ENCODE measurements at regions not wholly inside any gene's neighbourhood (a gene's known extent, or its start where the extent isn't known, plus 50 kb on each side); places are given as distances from the start of the nearest gene placed in this dataset.

DNA sequence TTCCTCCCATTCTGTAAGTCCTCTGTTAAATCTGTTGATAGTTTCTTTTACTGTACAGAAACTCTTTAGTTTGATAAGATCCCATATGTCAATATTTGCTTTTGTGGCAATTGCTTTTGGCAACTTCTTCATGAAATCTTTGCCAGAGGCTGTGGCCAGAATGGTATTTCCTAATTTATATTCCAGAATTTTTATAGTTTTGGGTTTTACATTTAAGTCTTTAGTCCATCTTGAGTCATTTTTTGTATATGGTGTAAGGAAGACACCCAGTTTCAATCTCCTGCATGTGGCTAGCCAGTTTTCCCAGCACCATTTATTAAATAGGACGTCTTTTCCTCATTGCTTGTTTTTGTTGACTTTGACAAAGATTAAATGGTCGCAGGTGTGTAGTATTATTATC, 372.4 kb upstream of the CADM2 start:
- TF ChIP-seq, protein P1, sequence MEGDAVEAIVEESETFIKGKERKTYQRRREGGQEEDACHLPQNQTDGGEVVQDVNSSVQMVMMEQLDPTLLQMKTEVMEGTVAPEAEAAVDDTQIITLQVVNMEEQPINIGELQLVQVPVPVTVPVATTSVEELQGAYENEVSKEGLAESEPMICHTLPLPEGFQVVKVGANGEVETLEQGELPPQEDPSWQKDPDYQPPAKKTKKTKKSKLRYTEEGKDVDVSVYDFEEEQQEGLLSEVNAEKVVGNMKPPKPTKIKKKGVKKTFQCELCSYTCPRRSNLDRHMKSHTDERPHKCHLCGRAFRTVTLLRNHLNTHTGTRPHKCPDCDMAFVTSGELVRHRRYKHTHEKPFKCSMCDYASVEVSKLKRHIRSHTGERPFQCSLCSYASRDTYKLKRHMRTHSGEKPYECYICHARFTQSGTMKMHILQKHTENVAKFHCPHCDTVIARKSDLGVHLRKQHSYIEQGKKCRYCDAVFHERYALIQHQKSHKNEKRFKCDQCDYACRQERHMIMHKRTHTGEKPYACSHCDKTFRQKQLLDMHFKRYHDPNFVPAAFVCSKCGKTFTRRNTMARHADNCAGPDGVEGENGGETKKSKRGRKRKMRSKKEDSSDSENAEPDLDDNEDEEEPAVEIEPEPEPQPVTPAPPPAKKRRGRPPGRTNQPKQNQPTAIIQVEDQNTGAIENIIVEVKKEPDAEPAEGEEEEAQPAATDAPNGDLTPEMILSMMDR (IDR thresholded peaks at IDR 0.05; ENCODE audit: low read depth, low read length) = no peak
- no peak for TF ChIP-seq EZH2phosphoT487 (IDR thresholded peaks at IDR 0.05; ENCODE audit: low read depth)
